ENCODE measurements at regions not wholly inside any gene's neighbourhood (a gene's known extent, or its start where the extent isn't known, plus 50 kb on each side); places are given as distances from the start of the nearest gene placed in this dataset.

DNA sequence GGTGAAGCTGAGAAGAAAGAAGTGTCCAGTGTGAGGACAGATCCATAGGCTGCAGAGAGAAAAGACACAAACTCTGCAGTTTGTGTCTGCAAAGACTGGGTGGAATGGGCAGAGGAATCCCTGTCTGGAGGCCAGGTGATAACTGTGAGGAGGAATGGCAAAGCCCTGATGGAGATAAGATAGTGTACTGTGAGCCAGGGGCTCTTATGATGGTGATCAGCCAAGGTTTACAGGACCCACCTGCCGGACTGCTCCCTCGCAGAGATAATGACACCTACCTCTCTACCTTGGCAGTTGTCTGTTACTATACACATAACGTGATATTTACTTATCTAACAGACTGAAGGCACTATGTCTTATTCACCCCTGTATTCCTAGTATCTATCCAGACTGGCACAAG, 92.6 kb upstream of the ASIC2 start:
- TF ChIP-seq, protein P1, sequence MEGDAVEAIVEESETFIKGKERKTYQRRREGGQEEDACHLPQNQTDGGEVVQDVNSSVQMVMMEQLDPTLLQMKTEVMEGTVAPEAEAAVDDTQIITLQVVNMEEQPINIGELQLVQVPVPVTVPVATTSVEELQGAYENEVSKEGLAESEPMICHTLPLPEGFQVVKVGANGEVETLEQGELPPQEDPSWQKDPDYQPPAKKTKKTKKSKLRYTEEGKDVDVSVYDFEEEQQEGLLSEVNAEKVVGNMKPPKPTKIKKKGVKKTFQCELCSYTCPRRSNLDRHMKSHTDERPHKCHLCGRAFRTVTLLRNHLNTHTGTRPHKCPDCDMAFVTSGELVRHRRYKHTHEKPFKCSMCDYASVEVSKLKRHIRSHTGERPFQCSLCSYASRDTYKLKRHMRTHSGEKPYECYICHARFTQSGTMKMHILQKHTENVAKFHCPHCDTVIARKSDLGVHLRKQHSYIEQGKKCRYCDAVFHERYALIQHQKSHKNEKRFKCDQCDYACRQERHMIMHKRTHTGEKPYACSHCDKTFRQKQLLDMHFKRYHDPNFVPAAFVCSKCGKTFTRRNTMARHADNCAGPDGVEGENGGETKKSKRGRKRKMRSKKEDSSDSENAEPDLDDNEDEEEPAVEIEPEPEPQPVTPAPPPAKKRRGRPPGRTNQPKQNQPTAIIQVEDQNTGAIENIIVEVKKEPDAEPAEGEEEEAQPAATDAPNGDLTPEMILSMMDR (conservative IDR thresholded peaks at IDR 0.05; ENCODE audit: low read depth, low read length) = no peak
- no peak for TF ChIP-seq EZH2 (IDR thresholded peaks at IDR 0.05; ENCODE audit: borderline replicate concordance, low read depth, low read length, poor library complexity, severe bottlenecking)
